ENCODE measurements at regions not wholly inside any gene's neighbourhood (a gene's known extent, or its start where the extent isn't known, plus 50 kb on each side); places are given as distances from the start of the nearest gene placed in this dataset.

- no peak for TF ChIP-seq CTCF (IDR thresholded peaks at IDR 0.05 in 8 of 11, conservative IDR thresholded peaks at IDR 0.05 in 3 of 11)
- TF ChIP-seq POLR2A (IDR thresholded peaks at IDR 0.05): no peak
- TF ChIP-seq POLR2AphosphoS5 (IDR thresholded peaks at IDR 0.05): no peak
Measured at GRCh38 chr5:165420493-165420892, 1915.1 kb downstream of the MAT2B start.
